ENCODE measurements at regions not wholly inside any gene's neighbourhood (a gene's known extent, or its start where the extent isn't known, plus 50 kb on each side); places are given as distances from the start of the nearest gene placed in this dataset.
"Not testable (repeated sequence)": the region's sequence is repeated elsewhere in the genome, so short reads cannot be mapped to it uniquely, and the experiment has no call there.

- TF ChIP-seq Cebpa-rat (IDR thresholded peaks at IDR 0.05), result no peak
- no peak overlapping the region for H3K9ac ChIP-seq
- H3K4me1 ChIP-seq, result peaks cover 0 to 2% (median 0%) of the 10 kb centered on the region in 10 experiments; a peak in 4 of 20 replicates
- H3K9me3 ChIP-seq (replicated peaks in 1 of 11), result no peaks in the 10 kb centered on the region
- no peak overlapping the region for H3K4me2 ChIP-seq
- no peaks in the 10 kb centered on the region for H3K36me3 ChIP-seq
- H4K20me1 ChIP-seq, result no peaks in the 10 kb centered on the region
- H3K27me3 ChIP-seq, result no peaks in the 10 kb centered on the region
- no peak overlapping the region for H3K27ac ChIP-seq
- H3K4me3 ChIP-seq, result no peak overlapping the region
These were observed 72.9 kb upstream of the EEF1E1 start for GRCh38 chr6:8175046-8175777.

- no peak for TF ChIP-seq Cebpa-rat (IDR thresholded peaks at IDR 0.05)
- no peak overlapping the region for H3K27ac ChIP-seq
These were observed 72.2 kb upstream of the EEF1E1 start for GRCh38 chr6:8174571-8174970.

DNA sequence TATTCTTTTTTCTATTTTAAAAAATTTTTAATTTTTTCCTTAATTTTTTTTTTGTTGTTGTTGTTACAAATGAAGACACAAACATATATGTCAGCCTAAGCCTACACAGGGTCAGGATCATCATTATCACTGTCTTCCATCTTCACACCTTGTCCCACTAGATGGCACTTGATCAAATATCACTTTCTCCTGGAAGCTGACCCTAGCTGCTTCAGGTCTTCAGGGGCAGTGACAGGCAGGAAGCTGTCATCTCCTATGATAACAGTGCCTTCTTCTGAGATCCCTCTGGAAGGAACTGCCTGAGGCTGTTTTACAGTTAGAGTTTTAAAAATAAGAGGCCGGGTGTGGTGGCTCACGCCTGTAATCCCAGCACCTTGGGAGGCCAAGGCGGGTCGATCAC lies 70.2 kb upstream of the EEF1E1 start:
- H3K4me1 ChIP-seq, result no peaks in the 10 kb centered on the region
- H4K20me1 ChIP-seq, result no peaks in the 10 kb centered on the region
- no peak overlapping the region for H3K4me2 ChIP-seq
- no peaks in the 10 kb centered on the region for H3K27me3 ChIP-seq
- no peak for TF ChIP-seq Cebpa-rat (IDR thresholded peaks at IDR 0.05)
- no peaks in the 10 kb centered on the region for H3K9me3 ChIP-seq (replicated peaks in 1 of 11)
- no peak overlapping the region for H3K9ac ChIP-seq
- H3K36me3 ChIP-seq, result no peaks in the 10 kb centered on the region
- no peak overlapping the region for H3K27ac ChIP-seq
- no peak overlapping the region for H3K4me3 ChIP-seq

More at GRCh38 chr6:8174571-8174970, 72.2 kb upstream of the EEF1E1 start:
- Histone ChIP-seq H3K9ac (no peak overlapping the region), H3K4me3 (no peak overlapping the region), H4K20me1 (no peaks in the 10 kb centered on the region), H3K4me2 (no peak overlapping the region), H3K36me3 (no peaks in the 10 kb centered on the region), H3K4me1 (no peaks in the 10 kb centered on the region), H3K9me3 (replicated peaks in 1 of 11) (no peaks in the 10 kb centered on the region), H3K27me3 (no peaks in the 10 kb centered on the region)

DNA sequence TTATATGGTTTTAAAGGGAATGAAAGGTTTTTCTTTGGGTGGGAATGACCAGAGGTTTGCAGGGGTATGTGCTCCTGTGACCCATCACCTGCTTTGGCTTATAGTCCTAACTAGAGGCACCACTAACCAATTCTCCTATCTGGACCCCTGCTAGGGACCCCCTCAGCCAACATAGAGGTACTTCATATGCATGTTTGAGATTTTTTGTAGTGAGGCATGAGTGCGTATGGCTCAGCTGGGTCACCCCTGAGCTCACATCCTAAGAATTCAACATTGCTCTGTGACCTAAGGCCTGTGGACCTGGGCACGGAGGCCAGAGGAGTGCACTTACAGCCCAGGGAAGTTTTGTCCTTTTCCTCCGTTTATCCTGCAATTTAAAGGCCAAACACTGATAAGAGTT lies 68.4 kb upstream of the EEF1E1 start:
- Histone ChIP-seq H3K4me3 (no peak overlapping the region), H3K4me2 (no peak overlapping the region), H3K9me3 (replicated peaks in 1 of 11) (no peaks in the 10 kb centered on the region), H3K9ac (no peak overlapping the region), H3K4me1 (no peaks in the 10 kb centered on the region), H3K27me3 (no peaks in the 10 kb centered on the region), H4K20me1 (no peaks in the 10 kb centered on the region), H3K36me3 (no peaks in the 10 kb centered on the region), H3K27ac (no peak overlapping the region)
- TF ChIP-seq Cebpa-rat (IDR thresholded peaks at IDR 0.05), result no peak

DNA sequence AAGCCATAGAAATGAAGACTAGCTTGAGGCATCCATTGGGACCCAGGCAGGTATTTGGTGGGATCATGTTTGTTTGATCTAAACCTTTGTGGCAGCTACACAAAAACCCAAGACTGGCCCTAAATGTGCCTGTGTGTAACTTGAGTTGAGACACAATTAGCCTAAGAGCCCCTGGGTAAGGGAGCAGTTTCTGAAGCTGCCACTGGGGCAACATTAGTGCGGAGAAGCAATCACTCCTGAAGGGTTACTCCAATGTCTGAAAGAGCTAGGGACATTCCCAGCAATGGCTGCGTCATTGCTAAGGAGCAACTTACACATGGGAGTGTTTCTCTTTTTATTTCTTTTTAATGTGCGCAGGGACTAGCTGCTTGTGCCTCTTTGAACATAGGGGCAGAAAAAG lies 67.9 kb upstream of the EEF1E1 start:
- H3K9ac ChIP-seq, result no peak overlapping the region
- no peak for TF ChIP-seq Cebpa-rat (IDR thresholded peaks at IDR 0.05)
- H4K20me1 ChIP-seq, result no peaks in the 10 kb centered on the region
- no peak overlapping the region for H3K27ac ChIP-seq
- H3K9me3 ChIP-seq (replicated peaks in 1 of 11), result peaks cover 0 to under 1% (median 0%) of the 10 kb centered on the region in 11 experiments; a peak in 3 of 22 replicates
- H3K27me3 ChIP-seq, result no peaks in the 10 kb centered on the region
- H3K36me3 ChIP-seq, result no peaks in the 10 kb centered on the region
- H3K4me2 ChIP-seq, result no peak overlapping the region
- no peak overlapping the region for H3K4me3 ChIP-seq
- no peaks in the 10 kb centered on the region for H3K4me1 ChIP-seq

GRCh38 chr6:8166156-8166555 lies 63.8 kb upstream of the EEF1E1 start:
- no peaks in the 10 kb centered on the region for H4K20me1 ChIP-seq
- no peak overlapping the region for H3K4me2 ChIP-seq
- H3K4me1 ChIP-seq, result no peaks in the 10 kb centered on the region
- no peaks in the 10 kb centered on the region for H3K36me3 ChIP-seq
- H3K4me3 ChIP-seq, result no peak overlapping the region
- no peaks in the 10 kb centered on the region for H3K27me3 ChIP-seq
- H3K27ac ChIP-seq, result no peak overlapping the region
- no peak for TF ChIP-seq Cebpa-rat (IDR thresholded peaks at IDR 0.05)
- no peak overlapping the region for H3K9ac ChIP-seq
- peaks cover 0 to 19% (median 13%) of the 10 kb centered on the region in 11 experiments; a peak in 11 of 22 replicates for H3K9me3 ChIP-seq (replicated peaks in 1 of 11)

DNA sequence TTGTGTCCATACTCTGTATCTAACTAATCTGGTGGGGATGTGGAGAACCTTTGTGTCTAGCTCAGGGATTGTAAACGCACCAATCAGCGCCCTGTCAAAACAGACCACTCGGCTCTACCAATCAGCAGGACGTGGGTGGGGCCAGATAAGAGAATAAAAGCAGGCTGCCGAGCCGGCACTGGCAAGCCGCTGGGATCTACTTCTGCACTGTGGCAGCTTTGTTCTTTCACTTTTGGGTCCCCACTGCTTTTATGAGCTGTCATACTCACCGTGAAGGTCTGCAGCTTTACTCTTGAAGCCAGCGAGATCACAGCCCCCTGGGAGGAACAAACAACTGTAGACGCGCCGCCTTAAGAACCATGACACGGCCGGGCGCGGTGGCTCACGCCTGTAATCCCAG lies 62.7 kb upstream of the EEF1E1 start:
- H3K36me3 ChIP-seq, H3K9ac ChIP-seq, H3K27me3 ChIP-seq, H4K20me1 ChIP-seq, H3K4me1 ChIP-seq, H3K4me3 ChIP-seq, H3K27ac ChIP-seq, H3K4me2 ChIP-seq: not testable (repeated sequence)
- peaks cover 0 to 19% (median 13%) of the 10 kb centered on the region in 11 experiments; a peak in 11 of 22 replicates for H3K9me3 ChIP-seq (replicated peaks in 1 of 11)

- H3K9me3 ChIP-seq (replicated peaks in 1 of 11), result peaks cover 0 to 19% (median 13%) of the 10 kb centered on the region in 11 experiments; a peak in 11 of 22 replicates
These were observed 61.9 kb upstream of the EEF1E1 start for GRCh38 chr6:8164281-8164680.

GRCh38 chr6:8159966-8160365 lies 57.6 kb upstream of the EEF1E1 start:
- Histone ChIP-seq H3K4me3 (no peak overlapping the region), H4K20me1 (no peaks in the 10 kb centered on the region), H3K9ac (no peak overlapping the region), H3K4me2 (no peak overlapping the region), H3K27me3 (no peaks in the 10 kb centered on the region), H3K27ac (no peak overlapping the region), H3K9me3 (replicated peaks in 1 of 11) (peaks cover 0 to 17% (median 11%) of the 10 kb centered on the region in 11 experiments; a peak in 11 of 22 replicates), H3K36me3 (no peaks in the 10 kb centered on the region), H3K4me1 (no peaks in the 10 kb centered on the region)
- no peak for TF ChIP-seq Cebpa-rat (IDR thresholded peaks at IDR 0.05)

More at GRCh38 chr6:8164281-8164680, 61.9 kb upstream of the EEF1E1 start:
- not testable (repeated sequence) for H3K9ac ChIP-seq, H3K36me3 ChIP-seq, H3K4me1 ChIP-seq, H3K4me3 ChIP-seq, H3K27ac ChIP-seq, H3K4me2 ChIP-seq, H3K27me3 ChIP-seq, H4K20me1 ChIP-seq

DNA sequence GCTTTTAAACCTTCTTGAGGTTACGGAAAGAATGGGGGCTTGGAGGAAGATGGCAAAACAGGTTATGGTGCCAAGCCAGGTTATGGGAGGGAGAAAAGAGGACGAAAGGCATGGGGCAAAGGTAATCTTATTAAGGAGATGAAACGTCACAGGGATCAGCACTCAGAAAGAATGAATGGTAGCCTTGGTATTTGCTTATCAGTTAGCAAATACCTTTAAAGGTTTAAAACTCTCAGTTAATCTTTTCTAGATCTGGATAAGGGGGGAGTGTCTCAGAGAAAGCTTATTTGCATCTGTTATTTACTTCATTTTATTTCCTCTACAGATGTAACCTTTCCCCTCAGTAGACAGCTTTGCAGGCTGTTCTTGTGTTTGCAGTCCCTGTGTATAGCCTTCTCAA lies 55.5 kb upstream of the EEF1E1 start:
- no peaks in the 10 kb centered on the region for H3K27me3 ChIP-seq
- TF ChIP-seq Cebpa-rat (IDR thresholded peaks at IDR 0.05), result no peak
- H3K4me2 ChIP-seq, result no peak overlapping the region
- no peak overlapping the region for H3K4me3 ChIP-seq
- no peaks in the 10 kb centered on the region for H3K36me3 ChIP-seq
- no peaks in the 10 kb centered on the region for H4K20me1 ChIP-seq
- 0 out of 22 replicates have a peak, but pooled peaks cover 0 to 3% (median 0%) of the 10 kb centered on the region in 11 experiments for H3K9me3 ChIP-seq (replicated peaks in 1 of 11)
- no peak overlapping the region for H3K9ac ChIP-seq
- H3K27ac ChIP-seq, result no peak overlapping the region
- no peaks in the 10 kb centered on the region for H3K4me1 ChIP-seq
